GM12878 (cell line): ENCODE measurements at regions not wholly inside any gene's neighbourhood (a gene's known extent, or its start where the extent isn't known, plus 50 kb on each side); places are given as distances from the start of the nearest gene placed in this dataset.

Source experiments
- BHLHE40 ChIP-seq, 2 experiments: fragments of 450-650 bp in 1 of 2; IDR thresholded peaks; 2 replicates each; pipeline ENCODE4 v1.6.1; 2011 to 2017; ENCODE audit warnings: low read depth in 2 of 2, borderline replicate concordance in 1 of 2, improper control_type of control experiment in 1 of 2, low read length in 1 of 2, mild to moderate bottlenecking in 1 of 2
- BRCA1 ChIP-seq: IDR thresholded peaks from 2 replicates; pipeline ENCODE4 v1.6.1; 2011; ENCODE audit warnings: low read depth, low read length, improper control_type of control experiment
- CHD2 ChIP-seq: IDR thresholded peaks from 2 replicates; pipeline ENCODE4 v1.6.1; 2011; ENCODE audit warnings: low read depth, low read length, improper control_type of control experiment, borderline replicate concordance
- E2F4 ChIP-seq: IDR thresholded peaks from 2 replicates; pipeline ENCODE4 v1.6.1; 2012; ENCODE audit warnings: low read depth, low read length, improper control_type of control experiment
- ELK1 ChIP-seq: IDR thresholded peaks from 2 replicates; pipeline ENCODE4 v1.6.1; 2012; ENCODE audit warnings: low read depth, low read length, improper control_type of control experiment
- ETV6 ChIP-seq, 2 experiments: fragments of 450-650 bp in 1 of 2; IDR thresholded peaks in 1 of 2; conservative IDR thresholded peaks in 1 of 2; 2 replicates each; pipeline ENCODE4 v1.6.1; 2014; ENCODE audit warnings: antibody characterized with exemption in 1 of 2, borderline replicate concordance in 1 of 2, low read depth in 1 of 2, mild to moderate bottlenecking in 1 of 2, moderate library complexity in 1 of 2
- HDAC2 ChIP-seq: fragments of 200-600 bp; sonication (generic); IDR thresholded peaks from 2 replicates; pipeline ENCODE4 v1.6.1; 2017
- HDGF ChIP-seq: fragments of 450-650 bp; IDR thresholded peaks from 2 replicates; pipeline ENCODE4 v1.6.1; 2016; ENCODE audit warnings: antibody characterized with exemption
- IKZF1 ChIP-seq: fragments of 450-650 bp; conservative IDR thresholded peaks from 2 replicates; pipeline ENCODE4 v1.6.1; 2017; ENCODE audit warnings: antibody characterized with exemption, mild to moderate bottlenecking
- IKZF2 ChIP-seq, 2 experiments: fragments of 450-650 bp; IDR thresholded peaks; 2 replicates each; pipeline ENCODE4 v1.6.1; 2017; ENCODE audit warnings: mild to moderate bottlenecking in 2 of 2, moderate library complexity in 2 of 2
- JUND ChIP-seq: IDR thresholded peaks from 2 replicates; pipeline ENCODE4 v1.6.1; 2012; ENCODE audit warnings: low read depth, mild to moderate bottlenecking, low read length, improper control_type of control experiment, moderate library complexity
- KDM1A ChIP-seq: fragments of 200-600 bp; sonication (generic); IDR thresholded peaks from 2 replicates; pipeline ENCODE4 v1.6.1; 2016; ENCODE audit warnings: borderline replicate concordance
- MYB ChIP-seq: fragments of 150-350 bp; IDR thresholded peaks from 2 replicates; pipeline ENCODE4 v1.6.1; 2014; ENCODE audit warnings: mild to moderate bottlenecking, low read depth, low read length, borderline replicate concordance
- NFYA ChIP-seq: IDR thresholded peaks from 2 replicates; pipeline ENCODE4 v1.6.1; 2011; ENCODE audit warnings: low read depth, mild to moderate bottlenecking, low read length, improper control_type of control experiment, borderline replicate concordance
- NR2C2 ChIP-seq: IDR thresholded peaks from 2 replicates; pipeline ENCODE4 v1.6.1; 2011; ENCODE audit warnings: borderline replicate concordance, low read depth; ENCODE audit not compliant: control insufficient read depth, insufficient read length
- POLR2A ChIP-seq: IDR thresholded peaks from 2 replicates; pipeline ENCODE4 v1.6.1; 2011; ENCODE audit warnings: low read depth, mild to moderate bottlenecking, low read length
- SKIL ChIP-seq: fragments of 450-650 bp; IDR thresholded peaks from 2 replicates; pipeline ENCODE4 v1.6.1; 2017; ENCODE audit warnings: mild to moderate bottlenecking, low read depth, inconsistent platforms; ENCODE audit not compliant: poor library complexity, severe bottlenecking
- SPI1 ChIP-seq: IDR thresholded peaks from 2 replicates; pipeline ENCODE4 v1.6.1; 2011; ENCODE audit warnings: low read depth, mild to moderate bottlenecking, low read length, moderate library complexity, borderline replicate concordance; ENCODE audit not compliant: insufficient read depth
- SUZ12 ChIP-seq: fragments of 200-600 bp; sonication (generic); IDR thresholded peaks from one replicate; pipeline ENCODE4 v1.6.1; 2018; ENCODE audit warnings: antibody characterized with exemption, mild to moderate bottlenecking; ENCODE audit not compliant: unreplicated experiment
- TCF12 ChIP-seq: IDR thresholded peaks from 2 replicates; pipeline ENCODE4 v1.6.1; 2011; ENCODE audit warnings: low read depth, mild to moderate bottlenecking, low read length
- ZNF207 ChIP-seq: fragments of 450-650 bp; IDR thresholded peaks from 2 replicates; pipeline ENCODE4 v1.6.1; 2014; ENCODE audit warnings: antibody characterized with exemption, mild to moderate bottlenecking, borderline replicate concordance
- ZNF24 ChIP-seq: fragments of 450-650 bp; IDR thresholded peaks from 2 replicates; pipeline ENCODE4 v1.6.1; 2017; ENCODE audit warnings: antibody characterized with exemption, mild to moderate bottlenecking
- ZNF622 ChIP-seq: fragments of 450-650 bp; IDR thresholded peaks from 2 replicates; pipeline ENCODE4 v1.6.1; 2017; ENCODE audit warnings: mild to moderate bottlenecking, inconsistent platforms
- TF ChIP-seq, protein P1 (sequence below): IDR thresholded peaks from 2 replicates; pipeline ENCODE4 v1.6.1; 2011; ENCODE audit warnings: borderline replicate concordance, low read depth, mild to moderate bottlenecking, moderate library complexity, low read length; ENCODE audit not compliant: insufficient read depth, poor library complexity, severe bottlenecking

- TF ChIP-seq E2F4 (no peak), SPI1 (peak; percentile 77), SKIL (peak; percentile 26), SUZ12 (no peak), ZNF24 (no peak), ZNF622 (no peak), TCF12 (0 out of 2 replicates have a peak, but pooled peaks have one; percentile 47), MYB (no peak), BRCA1 (no peak), ELK1 (no peak), NFYA (no peak), BHLHE40 (IDR thresholded peaks at IDR 0.05; ENCODE audit: borderline replicate concordance in 1 of 2, low read depth in 2 of 2, low read length in 1 of 2) (no peak), CHD2 (no peak), HDAC2 (no peak), HDGF (no peak), IKZF2 (IDR thresholded peaks at IDR 0.05) (0 out of 4 replicates have a peak, but pooled peaks have one; percentile 20 to 28), ZNF207 (no peak), POLR2A (no peak), NR2C2 (no peak), JUND (no peak), IKZF1 (peak; percentile 27; the same call in 1 of the 2 replicates), KDM1A (no peak), ETV6 (conservative IDR thresholded peaks at IDR 0.05 in 1 of 2, IDR thresholded peaks at IDR 0.05 in 1 of 2; ENCODE audit: borderline replicate concordance in 1 of 2, low read depth in 1 of 2) (no peak; a peak in 1 of 4 replicates)
- TF ChIP-seq, protein P1, sequence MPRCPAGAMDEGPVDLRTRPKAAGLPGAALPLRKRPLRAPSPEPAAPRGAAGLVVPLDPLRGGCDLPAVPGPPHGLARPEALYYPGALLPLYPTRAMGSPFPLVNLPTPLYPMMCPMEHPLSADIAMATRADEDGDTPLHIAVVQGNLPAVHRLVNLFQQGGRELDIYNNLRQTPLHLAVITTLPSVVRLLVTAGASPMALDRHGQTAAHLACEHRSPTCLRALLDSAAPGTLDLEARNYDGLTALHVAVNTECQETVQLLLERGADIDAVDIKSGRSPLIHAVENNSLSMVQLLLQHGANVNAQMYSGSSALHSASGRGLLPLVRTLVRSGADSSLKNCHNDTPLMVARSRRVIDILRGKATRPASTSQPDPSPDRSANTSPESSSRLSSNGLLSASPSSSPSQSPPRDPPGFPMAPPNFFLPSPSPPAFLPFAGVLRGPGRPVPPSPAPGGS = no peak
Measured at GRCh38 chr20:12925210-12925755, 83.5 kb upstream of the SPTLC3 start (continued).
